ENCODE measurements at regions not wholly inside any gene's neighbourhood (a gene's known extent, or its start where the extent isn't known, plus 50 kb on each side); places are given as distances from the start of the nearest gene placed in this dataset.

- BruUV-seq (replicated peaks), result no TSS peak
- Histone ChIP-seq H3K9me3 (ENCODE audit: control insufficient read depth in 1 of 2, insufficient read depth in 1 of 2, low read depth in 1 of 2, low read length in 2 of 2) (no peaks in the 10 kb centered on the region), H3K79me2 (ENCODE audit: insufficient read depth, low read length) (no peaks in the 10 kb centered on the region), H3K4me3 (replicated peaks in 1 of 2; ENCODE audit: low read depth in 1 of 2, low read length in 2 of 2) (no peak overlapping the region), H3K27me3 (ENCODE audit: insufficient read depth, low read length) (peaks cover 14% of the 10 kb centered on the region; the same call in 1 of the 2 replicates), H3K36me3 (ENCODE audit: control insufficient read depth in 1 of 2, insufficient read depth in 2 of 2, low read length in 2 of 2) (no peaks in the 10 kb centered on the region), H4K20me1 (ENCODE audit: insufficient read depth) (no peaks in the 10 kb centered on the region), H2AFZ (ENCODE audit: low read depth, low read length, poor library complexity, severe bottlenecking) (no peak overlapping the region), H3K9me2 (ENCODE audit: insufficient read depth) (no peaks in the 10 kb centered on the region), H3K4me2 (ENCODE audit: low read length) (no peak overlapping the region), H3K4me1 (ENCODE audit: control insufficient read depth in 1 of 2, insufficient read depth in 2 of 2, low read length in 2 of 2) (no peaks in the 10 kb centered on the region), H3K27ac (ENCODE audit: low read depth, low read length) (no peak overlapping the region), H3K9ac (ENCODE audit: low read length) (no peak overlapping the region)
- no peak for TF ChIP-seq CEBPB (IDR thresholded peaks at IDR 0.05; ENCODE audit: low read depth)
- TF ChIP-seq RAD21 (IDR thresholded peaks at IDR 0.05; ENCODE audit: low read depth), result no peak
- TF ChIP-seq SIN3A (IDR thresholded peaks at IDR 0.05; ENCODE audit: low read depth), result no peak
- no peak for TF ChIP-seq ZFX (IDR thresholded peaks at IDR 0.05)
- no peak for TF ChIP-seq ZNF274 (IDR thresholded peaks at IDR 0.05; ENCODE audit: low read depth, low read length)
- TF ChIP-seq YY1 (IDR thresholded peaks at IDR 0.05; ENCODE audit: extremely low read depth, insufficient replicate concordance, low read depth, low read length), result no peak
- ChIA-PET CTCF (no interaction called here), RAD21 (ENCODE audit: low non-redundant PET in 1 of 2, low total read pairs in 2 of 2, uncharacterized antibody in 2 of 2, unreplicated experiment in 2 of 2) (no interaction called here), POLR2A (no interaction called here)
- intact Hi-C loops (cut with micrococcal nuclease), result loop anchor here (10.0 kb wide), 1 partner anchor 60 kb away; no protein-coding TSS in a partner anchor
- DNase-seq (ENCODE audit: low read depth, low spot score), result no peak
- no peak for ATAC-seq
Observed at GRCh38 chr3:64815195-64815631, 127.4 kb upstream of the ADAMTS9 start.

DNA sequence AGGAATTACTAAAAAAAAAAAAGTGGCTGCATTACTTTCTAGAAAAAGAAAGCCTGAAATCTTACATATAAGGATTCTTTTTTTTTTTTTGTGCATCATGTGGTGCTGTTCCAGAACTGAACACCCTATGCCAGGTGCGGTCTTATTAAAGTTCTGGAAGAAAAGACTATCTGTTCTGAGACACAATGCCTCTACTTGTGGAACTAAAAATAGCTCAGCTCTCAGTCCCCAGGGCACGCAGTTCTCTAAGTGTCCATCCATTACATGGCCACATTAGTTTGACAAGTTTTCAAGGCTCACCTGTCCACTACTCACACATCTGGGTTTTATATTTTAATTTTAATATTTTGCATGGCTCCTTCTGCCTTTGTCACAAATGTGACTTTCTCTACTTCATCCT is 126.6 kb upstream of the ADAMTS9 start:
- Histone ChIP-seq H3K27me3 (ENCODE audit: insufficient read depth, low read length) (peaks cover 14% of the 10 kb centered on the region; the same call in 1 of the 2 replicates), H3K79me2 (ENCODE audit: insufficient read depth, low read length) (no peaks in the 10 kb centered on the region), H3K4me1 (ENCODE audit: control insufficient read depth in 1 of 2, insufficient read depth in 2 of 2, low read length in 2 of 2) (no peaks in the 10 kb centered on the region), H3K4me3 (replicated peaks in 1 of 2; ENCODE audit: low read depth in 1 of 2, low read length in 2 of 2) (no peak overlapping the region), H3K9me2 (ENCODE audit: insufficient read depth) (no peaks in the 10 kb centered on the region), H2AFZ (ENCODE audit: low read depth, low read length, poor library complexity, severe bottlenecking) (no peak overlapping the region), H3K9me3 (ENCODE audit: control insufficient read depth in 1 of 2, insufficient read depth in 1 of 2, low read depth in 1 of 2, low read length in 2 of 2) (no peaks in the 10 kb centered on the region), H3K36me3 (ENCODE audit: control insufficient read depth in 1 of 2, insufficient read depth in 2 of 2, low read length in 2 of 2) (no peaks in the 10 kb centered on the region), H3K9ac (ENCODE audit: low read length) (no peak overlapping the region), H3K27ac (ENCODE audit: low read depth, low read length) (no peak overlapping the region), H3K4me2 (ENCODE audit: low read length) (no peak overlapping the region), H4K20me1 (ENCODE audit: insufficient read depth) (no peaks in the 10 kb centered on the region)
- CTCF ChIA-PET, result no interaction called here
- intact Hi-C loops (cut with micrococcal nuclease), result loop anchor here (10.0 kb wide), 1 partner anchor 60 kb away; no protein-coding TSS in a partner anchor
- POLR2A ChIA-PET, result no interaction called here
- DNase-seq (ENCODE audit: low read depth, low spot score) (no peak), ATAC-seq (no peak)
- RAD21 ChIA-PET (ENCODE audit: low non-redundant PET in 1 of 2, low total read pairs in 2 of 2, uncharacterized antibody in 2 of 2, unreplicated experiment in 2 of 2), result no interaction called here
- no TSS peak for BruUV-seq (replicated peaks)
- no peak for TF ChIP-seq POLR2A (IDR thresholded peaks at IDR 0.05; ENCODE audit: borderline replicate concordance, extremely low read depth, insufficient read depth, insufficient read length)
- no peak for TF ChIP-seq FOSL1 (IDR thresholded peaks at IDR 0.05; ENCODE audit: low read depth)
- TF ChIP-seq EZH2 (IDR thresholded peaks at IDR 0.05), result no peak
- TF ChIP-seq ZFX (IDR thresholded peaks at IDR 0.05), result no peak
- no peak for TF ChIP-seq JUND (IDR thresholded peaks at IDR 0.05)
- TF ChIP-seq ZNF274 (IDR thresholded peaks at IDR 0.05; ENCODE audit: low read depth, low read length), result no peak
- TF ChIP-seq, protein P1, sequence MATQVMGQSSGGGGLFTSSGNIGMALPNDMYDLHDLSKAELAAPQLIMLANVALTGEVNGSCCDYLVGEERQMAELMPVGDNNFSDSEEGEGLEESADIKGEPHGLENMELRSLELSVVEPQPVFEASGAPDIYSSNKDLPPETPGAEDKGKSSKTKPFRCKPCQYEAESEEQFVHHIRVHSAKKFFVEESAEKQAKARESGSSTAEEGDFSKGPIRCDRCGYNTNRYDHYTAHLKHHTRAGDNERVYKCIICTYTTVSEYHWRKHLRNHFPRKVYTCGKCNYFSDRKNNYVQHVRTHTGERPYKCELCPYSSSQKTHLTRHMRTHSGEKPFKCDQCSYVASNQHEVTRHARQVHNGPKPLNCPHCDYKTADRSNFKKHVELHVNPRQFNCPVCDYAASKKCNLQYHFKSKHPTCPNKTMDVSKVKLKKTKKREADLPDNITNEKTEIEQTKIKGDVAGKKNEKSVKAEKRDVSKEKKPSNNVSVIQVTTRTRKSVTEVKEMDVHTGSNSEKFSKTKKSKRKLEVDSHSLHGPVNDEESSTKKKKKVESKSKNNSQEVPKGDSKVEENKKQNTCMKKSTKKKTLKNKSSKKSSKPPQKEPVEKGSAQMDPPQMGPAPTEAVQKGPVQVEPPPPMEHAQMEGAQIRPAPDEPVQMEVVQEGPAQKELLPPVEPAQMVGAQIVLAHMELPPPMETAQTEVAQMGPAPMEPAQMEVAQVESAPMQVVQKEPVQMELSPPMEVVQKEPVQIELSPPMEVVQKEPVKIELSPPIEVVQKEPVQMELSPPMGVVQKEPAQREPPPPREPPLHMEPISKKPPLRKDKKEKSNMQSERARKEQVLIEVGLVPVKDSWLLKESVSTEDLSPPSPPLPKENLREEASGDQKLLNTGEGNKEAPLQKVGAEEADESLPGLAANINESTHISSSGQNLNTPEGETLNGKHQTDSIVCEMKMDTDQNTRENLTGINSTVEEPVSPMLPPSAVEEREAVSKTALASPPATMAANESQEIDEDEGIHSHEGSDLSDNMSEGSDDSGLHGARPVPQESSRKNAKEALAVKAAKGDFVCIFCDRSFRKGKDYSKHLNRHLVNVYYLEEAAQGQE (IDR thresholded peaks at IDR 0.05; ENCODE audit: low read depth), result no peak
- TF ChIP-seq TCF7L2 (IDR thresholded peaks at IDR 0.05; ENCODE audit: borderline replicate concordance, extremely low read depth, insufficient read depth, insufficient read length), result no peak
- no peak for TF ChIP-seq ELF1 (IDR thresholded peaks at IDR 0.05; ENCODE audit: borderline replicate concordance, low read depth)
- TF ChIP-seq, protein P2, sequence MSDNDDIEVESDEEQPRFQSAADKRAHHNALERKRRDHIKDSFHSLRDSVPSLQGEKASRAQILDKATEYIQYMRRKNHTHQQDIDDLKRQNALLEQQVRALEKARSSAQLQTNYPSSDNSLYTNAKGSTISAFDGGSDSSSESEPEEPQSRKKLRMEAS (IDR thresholded peaks at IDR 0.05), result no peak
- TF ChIP-seq, protein P3, sequence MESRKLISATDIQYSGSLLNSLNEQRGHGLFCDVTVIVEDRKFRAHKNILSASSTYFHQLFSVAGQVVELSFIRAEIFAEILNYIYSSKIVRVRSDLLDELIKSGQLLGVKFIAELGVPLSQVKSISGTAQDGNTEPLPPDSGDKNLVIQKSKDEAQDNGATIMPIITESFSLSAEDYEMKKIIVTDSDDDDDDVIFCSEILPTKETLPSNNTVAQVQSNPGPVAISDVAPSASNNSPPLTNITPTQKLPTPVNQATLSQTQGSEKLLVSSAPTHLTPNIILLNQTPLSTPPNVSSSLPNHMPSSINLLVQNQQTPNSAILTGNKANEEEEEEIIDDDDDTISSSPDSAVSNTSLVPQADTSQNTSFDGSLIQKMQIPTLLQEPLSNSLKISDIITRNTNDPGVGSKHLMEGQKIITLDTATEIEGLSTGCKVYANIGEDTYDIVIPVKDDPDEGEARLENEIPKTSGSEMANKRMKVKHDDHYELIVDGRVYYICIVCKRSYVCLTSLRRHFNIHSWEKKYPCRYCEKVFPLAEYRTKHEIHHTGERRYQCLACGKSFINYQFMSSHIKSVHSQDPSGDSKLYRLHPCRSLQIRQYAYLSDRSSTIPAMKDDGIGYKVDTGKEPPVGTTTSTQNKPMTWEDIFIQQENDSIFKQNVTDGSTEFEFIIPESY (IDR thresholded peaks at IDR 0.05; ENCODE audit: extremely low read depth, insufficient replicate concordance, low read length), result no peak
- no peak for TF ChIP-seq CBX3 (IDR thresholded peaks at IDR 0.05; ENCODE audit: low read depth)
- TF ChIP-seq POLR2AphosphoS5 (IDR thresholded peaks at IDR 0.05; ENCODE audit: low read depth, low read length), result no peak
